ENCODE measurements at regions not wholly inside any gene's neighbourhood (a gene's known extent, or its start where the extent isn't known, plus 50 kb on each side); places are given as distances from the start of the nearest gene placed in this dataset.

DNA sequence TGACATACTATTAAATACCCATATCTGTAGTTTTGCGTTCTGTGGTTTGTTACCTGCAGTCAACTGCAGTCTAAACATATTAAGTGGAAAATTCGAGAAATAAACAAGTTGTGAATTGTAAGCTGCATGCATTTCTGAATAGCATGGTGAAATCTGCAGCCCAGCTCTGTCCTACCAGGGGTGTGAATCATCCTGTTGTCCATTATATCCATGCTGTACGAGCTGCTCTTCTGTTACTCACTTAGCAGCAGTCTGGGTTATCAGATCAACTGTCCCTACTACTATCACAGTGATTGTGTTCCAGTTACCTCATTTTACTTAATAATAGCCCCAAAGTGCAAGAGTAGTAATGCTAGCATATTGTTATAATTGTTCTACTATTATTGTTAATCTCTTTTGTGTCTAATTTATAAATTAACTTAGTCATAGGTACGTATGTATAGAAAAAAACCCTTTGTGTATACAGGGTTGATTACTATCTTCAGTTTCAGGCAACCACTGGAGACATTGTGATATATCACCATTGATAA is 173.7 kb upstream of the FAT4 start:
- no peaks in the 10 kb centered on the region for H3K9me3 ChIP-seq (ENCODE audit: control insufficient read depth, insufficient read depth, low read length)
- H3K27me3 ChIP-seq (ENCODE audit: control insufficient read depth, insufficient read depth, low read length): no peaks in the 10 kb centered on the region
- H3K27ac ChIP-seq (ENCODE audit: low read depth, low read length): no peak overlapping the region
- no peaks in the 10 kb centered on the region for H3K36me3 ChIP-seq (ENCODE audit: control insufficient read depth, insufficient read depth, low read length)
- H3K4me1 ChIP-seq (ENCODE audit: control insufficient read depth, insufficient read depth, low read length): no peaks in the 10 kb centered on the region
- H3K9ac ChIP-seq (ENCODE audit: low read depth, low read length): no peak overlapping the region
- H3K4me3 ChIP-seq (ENCODE audit: low read depth, low read length): no peak overlapping the region

DNA sequence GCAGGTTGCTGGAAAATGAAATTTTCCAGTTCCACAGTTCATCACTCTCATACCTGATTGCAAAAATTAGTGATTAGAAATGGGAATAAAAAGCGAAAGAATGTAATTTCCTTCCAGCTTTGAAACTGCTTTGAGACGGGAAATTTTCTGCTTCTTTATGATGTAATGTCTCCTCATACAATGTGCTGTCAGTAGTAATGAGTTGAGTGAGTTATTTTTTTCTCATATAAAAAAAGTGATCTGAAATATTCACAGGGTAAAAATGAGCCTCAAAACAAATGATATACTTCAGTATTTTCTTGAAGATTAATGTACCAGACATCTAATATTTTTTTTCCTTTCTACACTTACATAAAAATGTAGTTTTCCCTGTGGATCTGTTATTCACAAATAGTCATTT is 179.1 kb upstream of the FAT4 start:
- Histone ChIP-seq H3K9ac (ENCODE audit: low read depth, low read length) (no peak overlapping the region), H3K4me3 (ENCODE audit: low read depth, low read length) (no peak overlapping the region), H3K9me3 (ENCODE audit: control insufficient read depth, insufficient read depth, low read length) (no peaks in the 10 kb centered on the region)

DNA sequence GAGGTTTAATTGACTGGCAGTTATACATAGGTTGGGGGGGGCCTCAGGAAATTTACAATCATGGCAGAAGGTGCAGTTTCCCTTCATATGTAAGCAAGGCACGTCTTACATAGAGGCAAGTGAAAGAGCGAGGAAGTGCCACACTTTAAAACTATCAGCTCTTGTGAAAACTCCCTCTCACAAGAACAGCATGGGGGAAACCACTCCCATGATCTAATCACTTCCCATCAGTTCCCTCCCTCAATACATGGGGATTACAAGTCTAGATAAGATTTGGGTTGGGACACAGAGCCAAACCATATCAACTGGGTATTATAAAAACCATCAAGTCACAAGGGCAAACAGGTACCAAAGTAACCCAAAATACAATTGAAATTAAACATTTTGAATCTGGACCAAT is 182.0 kb upstream of the FAT4 start:
- Histone ChIP-seq H3K4me3 (ENCODE audit: low read depth, low read length) (no peak overlapping the region), H3K36me3 (ENCODE audit: control insufficient read depth, insufficient read depth, low read length) (no peaks in the 10 kb centered on the region), H3K4me1 (ENCODE audit: control insufficient read depth, insufficient read depth, low read length) (no peaks in the 10 kb centered on the region), H3K9ac (ENCODE audit: low read depth, low read length) (no peak overlapping the region), H3K27ac (ENCODE audit: low read depth, low read length) (no peak overlapping the region), H3K27me3 (ENCODE audit: control insufficient read depth, insufficient read depth, low read length) (no peaks in the 10 kb centered on the region), H3K9me3 (ENCODE audit: control insufficient read depth, insufficient read depth, low read length) (no peaks in the 10 kb centered on the region)

More for the DNA sequence above, 179.1 kb upstream of the FAT4 start:
- H3K4me1 ChIP-seq (ENCODE audit: control insufficient read depth, insufficient read depth, low read length): no peaks in the 10 kb centered on the region
- H3K27me3 ChIP-seq (ENCODE audit: control insufficient read depth, insufficient read depth, low read length): no peaks in the 10 kb centered on the region
- H3K27ac ChIP-seq (ENCODE audit: low read depth, low read length): no peak overlapping the region
- no peaks in the 10 kb centered on the region for H3K36me3 ChIP-seq (ENCODE audit: control insufficient read depth, insufficient read depth, low read length)

DNA sequence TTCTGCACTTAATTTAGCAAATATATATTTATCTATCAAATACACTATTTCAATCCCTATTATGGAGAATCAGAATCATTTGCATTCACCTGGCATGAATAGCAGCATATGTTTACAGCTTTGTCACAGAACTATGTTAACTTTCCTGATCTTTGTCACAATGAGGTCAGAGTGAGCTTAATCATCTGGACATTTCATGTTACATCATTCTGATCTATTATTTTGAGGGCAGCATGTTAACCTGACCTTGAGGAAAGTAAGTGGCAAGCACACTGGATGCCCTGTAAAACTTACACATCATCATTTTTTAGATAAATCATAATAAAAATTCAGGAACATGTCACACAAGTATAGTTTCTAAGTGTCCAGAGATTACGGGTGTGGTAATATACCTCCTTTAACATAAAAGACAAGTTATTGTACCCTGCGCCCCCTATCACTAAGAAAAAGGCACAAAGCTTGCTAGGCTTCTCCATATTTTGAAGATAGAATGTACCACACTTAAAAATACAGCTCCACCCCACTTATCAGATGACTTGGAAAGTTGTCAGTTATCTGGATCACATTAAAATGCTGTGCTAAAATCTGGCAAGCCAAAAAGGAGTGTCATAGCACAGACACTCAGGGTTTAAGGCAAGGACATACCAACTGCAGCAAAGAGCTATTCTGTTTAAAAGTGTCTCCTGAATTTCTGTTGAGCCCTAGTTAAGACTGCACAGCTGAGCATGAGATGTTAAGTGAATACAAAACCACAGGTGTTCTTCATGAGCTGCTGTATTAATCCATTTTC is 182.7 kb upstream of the FAT4 start:
- no peak overlapping the region for H3K9ac ChIP-seq (ENCODE audit: low read depth, low read length)
- H3K27ac ChIP-seq (ENCODE audit: low read depth, low read length): no peak overlapping the region
- no peaks in the 10 kb centered on the region for H3K36me3 ChIP-seq (ENCODE audit: control insufficient read depth, insufficient read depth, low read length)
- H3K9me3 ChIP-seq (ENCODE audit: control insufficient read depth, insufficient read depth, low read length): no peaks in the 10 kb centered on the region
- no peaks in the 10 kb centered on the region for H3K4me1 ChIP-seq (ENCODE audit: control insufficient read depth, insufficient read depth, low read length)
- no peak overlapping the region for H3K4me3 ChIP-seq (ENCODE audit: low read depth, low read length)
- H3K27me3 ChIP-seq (ENCODE audit: control insufficient read depth, insufficient read depth, low read length): no peaks in the 10 kb centered on the region

DNA sequence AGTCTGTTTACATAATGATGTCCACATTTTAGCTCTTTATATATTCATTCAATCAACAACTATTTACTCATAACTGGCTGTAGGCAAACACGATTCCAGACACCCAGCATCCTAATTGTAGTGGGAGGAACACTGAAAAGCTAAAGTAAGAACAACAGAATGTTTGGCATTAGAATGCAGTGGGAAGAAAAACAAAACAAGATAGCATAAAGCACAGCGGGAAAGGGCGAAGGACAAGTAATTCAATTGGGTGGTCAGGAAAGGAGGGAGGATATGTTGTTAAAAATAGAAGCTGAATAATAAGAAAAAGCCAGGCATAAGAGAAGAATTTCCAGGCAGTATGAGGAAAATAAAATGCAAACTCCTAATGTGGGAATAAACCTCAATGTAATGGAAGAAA is 189.5 kb upstream of the FAT4 start:
- Histone ChIP-seq H3K36me3 (ENCODE audit: control insufficient read depth, insufficient read depth, low read length) (no peaks in the 10 kb centered on the region), H3K27me3 (ENCODE audit: control insufficient read depth, insufficient read depth, low read length) (no peaks in the 10 kb centered on the region), H3K4me1 (ENCODE audit: control insufficient read depth, insufficient read depth, low read length) (peaks cover 20% of the 10 kb centered on the region), H3K9me3 (ENCODE audit: control insufficient read depth, insufficient read depth, low read length) (no peaks in the 10 kb centered on the region), H3K27ac (ENCODE audit: low read depth, low read length) (no peak overlapping the region), H3K9ac (ENCODE audit: low read depth, low read length) (no peak overlapping the region), H3K4me3 (ENCODE audit: low read depth, low read length) (0 out of 2 replicates have a peak overlapping the region, but pooled peaks have one; percentile 24)

DNA sequence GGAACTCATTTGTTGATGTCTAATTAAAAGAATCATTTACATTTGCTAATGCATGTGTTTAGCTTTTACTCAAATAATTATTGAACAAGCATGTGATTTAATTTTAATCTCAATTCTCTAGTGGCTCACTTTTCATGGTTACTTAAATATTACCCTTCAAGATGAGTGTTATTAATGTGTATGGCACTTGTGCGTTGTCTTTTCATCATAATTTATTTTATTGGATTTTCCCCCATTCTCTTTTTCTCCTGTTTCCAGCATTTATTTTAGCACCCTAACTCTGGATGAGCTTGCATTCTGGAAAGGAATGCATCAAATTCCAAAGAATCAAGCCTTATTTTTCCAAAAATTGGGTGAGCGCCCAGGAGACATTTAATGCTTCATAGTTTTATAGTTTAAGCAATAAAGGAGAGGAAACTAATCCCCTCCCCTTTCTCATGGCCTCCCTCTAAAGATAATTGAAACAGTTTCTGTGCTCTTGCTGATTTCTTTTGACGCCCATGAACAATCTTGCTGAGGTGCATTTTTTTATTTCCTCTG is 191.1 kb upstream of the FAT4 start:
- no peaks in the 10 kb centered on the region for H3K9me3 ChIP-seq (ENCODE audit: control insufficient read depth, insufficient read depth, low read length)
- H3K27ac ChIP-seq (ENCODE audit: low read depth, low read length): no peak overlapping the region
- peaks cover 20% of the 10 kb centered on the region for H3K4me1 ChIP-seq (ENCODE audit: control insufficient read depth, insufficient read depth, low read length)
- no peaks in the 10 kb centered on the region for H3K36me3 ChIP-seq (ENCODE audit: control insufficient read depth, insufficient read depth, low read length)
- H3K9ac ChIP-seq (ENCODE audit: low read depth, low read length): no peak overlapping the region
- no peaks in the 10 kb centered on the region for H3K27me3 ChIP-seq (ENCODE audit: control insufficient read depth, insufficient read depth, low read length)
- H3K4me3 ChIP-seq (ENCODE audit: low read depth, low read length): no peak overlapping the region

DNA sequence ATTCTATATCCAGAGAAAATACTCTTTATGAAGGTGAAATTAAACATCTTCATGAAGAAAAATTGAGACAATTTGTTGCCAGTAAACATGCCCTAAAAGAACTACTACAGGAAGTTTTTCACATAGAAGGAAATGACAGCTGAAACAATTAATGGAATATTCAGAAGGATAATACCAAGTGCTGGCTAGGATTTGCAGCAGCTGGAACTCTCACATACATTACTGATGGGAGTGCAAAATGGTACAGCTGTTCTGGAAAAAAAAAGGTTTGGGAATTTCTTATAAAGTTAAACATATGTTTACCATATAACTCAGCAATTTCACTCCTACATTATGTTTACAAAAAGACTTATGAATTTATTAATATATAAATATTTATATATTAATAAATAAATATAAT is 193.2 kb upstream of the FAT4 start:
- H3K4me1 ChIP-seq (ENCODE audit: control insufficient read depth, insufficient read depth, low read length): peaks cover 20% of the 10 kb centered on the region
- H3K9me3 ChIP-seq (ENCODE audit: control insufficient read depth, insufficient read depth, low read length): no peaks in the 10 kb centered on the region
- no peak overlapping the region for H3K27ac ChIP-seq (ENCODE audit: low read depth, low read length)
- H3K27me3 ChIP-seq (ENCODE audit: control insufficient read depth, insufficient read depth, low read length): no peaks in the 10 kb centered on the region
- no peaks in the 10 kb centered on the region for H3K36me3 ChIP-seq (ENCODE audit: control insufficient read depth, insufficient read depth, low read length)
- H3K9ac ChIP-seq (ENCODE audit: low read depth, low read length): no peak overlapping the region
- no peak overlapping the region for H3K4me3 ChIP-seq (ENCODE audit: low read depth, low read length)

DNA sequence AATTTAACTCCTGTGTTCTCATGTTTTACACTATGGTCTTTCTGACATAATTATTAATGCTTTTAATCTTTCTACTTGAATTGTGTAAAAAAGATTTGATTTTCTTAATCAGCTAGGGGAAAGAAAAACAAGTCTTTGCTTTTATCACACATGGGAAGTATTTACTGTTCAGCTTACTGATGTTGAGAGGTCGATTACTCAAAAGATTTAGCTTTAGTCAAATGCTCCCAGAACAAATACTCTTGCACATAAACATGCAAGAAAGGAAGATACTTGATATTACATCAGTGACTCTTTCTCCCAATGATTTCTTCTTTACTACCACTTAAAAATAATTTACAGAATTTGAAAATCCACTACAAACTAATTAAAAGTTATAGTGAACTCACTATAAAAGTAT is 198.3 kb upstream of the FAT4 start:
- Histone ChIP-seq H3K4me3 (ENCODE audit: low read depth, low read length) (no peak overlapping the region), H3K36me3 (ENCODE audit: control insufficient read depth, insufficient read depth, low read length) (no peaks in the 10 kb centered on the region), H3K9me3 (ENCODE audit: control insufficient read depth, insufficient read depth, low read length) (no peaks in the 10 kb centered on the region), H3K9ac (ENCODE audit: low read depth, low read length) (no peak overlapping the region), H3K4me1 (ENCODE audit: control insufficient read depth, insufficient read depth, low read length) (peaks cover 7% of the 10 kb centered on the region), H3K27ac (ENCODE audit: low read depth, low read length) (no peak overlapping the region), H3K27me3 (ENCODE audit: control insufficient read depth, insufficient read depth, low read length) (no peaks in the 10 kb centered on the region)

DNA sequence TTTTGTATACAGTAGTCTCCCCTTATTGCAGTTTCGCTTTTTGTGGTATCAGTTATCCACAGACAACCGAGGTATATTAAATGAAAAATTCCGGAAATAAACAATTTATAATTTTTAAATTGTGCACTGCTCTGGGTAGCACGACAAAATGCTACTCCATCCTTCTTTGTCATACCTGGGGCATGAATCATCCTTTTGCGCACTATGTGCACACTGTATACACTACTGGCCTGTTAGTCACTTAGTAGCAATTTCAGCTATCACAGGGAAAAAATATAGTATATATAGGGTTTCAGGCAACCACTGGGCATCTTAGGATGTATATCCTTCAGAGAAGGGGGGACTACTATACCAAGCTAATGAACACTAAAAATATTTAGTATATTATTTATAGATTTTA is 198.8 kb upstream of the FAT4 start:
- Histone ChIP-seq H3K36me3 (ENCODE audit: control insufficient read depth, insufficient read depth, low read length) (no peaks in the 10 kb centered on the region), H3K4me3 (ENCODE audit: low read depth, low read length) (no peak overlapping the region), H3K9ac (ENCODE audit: low read depth, low read length) (no peak overlapping the region), H3K27ac (ENCODE audit: low read depth, low read length) (no peak overlapping the region), H3K27me3 (ENCODE audit: control insufficient read depth, insufficient read depth, low read length) (no peaks in the 10 kb centered on the region), H3K9me3 (ENCODE audit: control insufficient read depth, insufficient read depth, low read length) (no peaks in the 10 kb centered on the region), H3K4me1 (ENCODE audit: control insufficient read depth, insufficient read depth, low read length) (peaks cover 12% of the 10 kb centered on the region)

DNA sequence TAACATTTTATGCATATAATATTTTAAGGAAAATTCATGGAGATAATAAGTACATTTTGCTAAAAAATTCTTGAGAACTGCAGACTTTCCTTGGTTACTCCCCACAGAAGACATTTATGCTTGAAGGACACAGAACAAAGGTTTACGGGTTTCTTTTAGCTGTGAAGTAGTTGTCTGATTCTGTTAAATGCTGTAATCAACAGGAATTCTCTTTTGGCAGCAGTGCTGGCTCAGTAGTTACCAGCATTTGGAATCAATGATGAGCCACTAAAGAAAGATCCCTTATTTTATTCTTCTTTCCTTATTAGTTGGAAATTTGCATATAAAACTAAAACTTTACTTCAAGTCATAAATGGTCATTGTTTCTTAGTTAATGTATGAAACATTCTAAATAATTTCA is 199.3 kb upstream of the FAT4 start:
- no peaks in the 10 kb centered on the region for H3K36me3 ChIP-seq (ENCODE audit: control insufficient read depth, insufficient read depth, low read length)
- no peaks in the 10 kb centered on the region for H3K9me3 ChIP-seq (ENCODE audit: control insufficient read depth, insufficient read depth, low read length)
- H3K27ac ChIP-seq (ENCODE audit: low read depth, low read length): no peak overlapping the region
- no peak overlapping the region for H3K4me3 ChIP-seq (ENCODE audit: low read depth, low read length)
- H3K27me3 ChIP-seq (ENCODE audit: control insufficient read depth, insufficient read depth, low read length): no peaks in the 10 kb centered on the region
- H3K4me1 ChIP-seq (ENCODE audit: control insufficient read depth, insufficient read depth, low read length): peaks cover 14% of the 10 kb centered on the region
- no peak overlapping the region for H3K9ac ChIP-seq (ENCODE audit: low read depth, low read length)

DNA sequence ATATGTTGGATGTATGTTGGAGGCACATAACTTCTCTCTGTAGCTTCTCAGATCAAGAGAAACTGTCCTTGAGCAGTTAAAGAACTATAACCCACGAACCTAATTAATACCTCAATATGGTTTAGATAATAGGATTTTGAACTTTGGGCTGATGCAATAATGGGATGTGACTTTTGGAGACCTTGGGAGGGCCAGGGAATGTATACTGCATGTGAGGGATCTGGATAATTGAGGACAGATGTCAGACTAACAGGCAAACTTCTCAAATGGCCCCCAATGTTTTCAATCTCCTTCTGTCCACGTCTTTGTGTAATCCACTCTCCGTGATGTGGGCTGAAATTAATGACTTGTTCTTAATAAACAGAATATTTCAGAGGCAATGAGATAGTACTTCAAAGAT is 202.2 kb upstream of the FAT4 start:
- Histone ChIP-seq H3K9ac (ENCODE audit: low read depth, low read length) (no peak overlapping the region), H3K4me3 (ENCODE audit: low read depth, low read length) (no peak overlapping the region), H3K27ac (ENCODE audit: low read depth, low read length) (no peak overlapping the region), H3K36me3 (ENCODE audit: control insufficient read depth, insufficient read depth, low read length) (no peaks in the 10 kb centered on the region), H3K27me3 (ENCODE audit: control insufficient read depth, insufficient read depth, low read length) (no peaks in the 10 kb centered on the region), H3K9me3 (ENCODE audit: control insufficient read depth, insufficient read depth, low read length) (no peaks in the 10 kb centered on the region), H3K4me1 (ENCODE audit: control insufficient read depth, insufficient read depth, low read length) (peaks cover 14% of the 10 kb centered on the region)

All from HUES48 (cell line).